WTC11 (cell line): ENCODE measurements at regions not wholly inside any gene's neighbourhood (a gene's known extent, or its start where the extent isn't known, plus 50 kb on each side); places are given as distances from the start of the nearest gene placed in this dataset.

Source experiments
- ATAC-seq: fragments of 200-7000 bp; cut with Tn5 transposase; 2 replicates; pipeline ENCODE4 v1.10.0; 2021; ENCODE audit warnings: mild to moderate bottlenecking, moderate library complexity
- CTCF ChIA-PET: fragments of 300-600 bp; sonication (Branson Sonifier 250); formaldehyde crosslinking; loops from one replicate; lab custom pipeline; 2021; ENCODE audit warnings: antibody characterized with exemption; lab: Charles Lee
- POLR2A ChIA-PET: fragments of 350-600 bp; sonication (Branson Sonifier 250); formaldehyde crosslinking; loops from one replicate; lab custom pipeline; 2021; ENCODE audit warnings: antibody characterized with exemption; lab: Charles Lee
- DNase-seq: peaks from one replicate; pipeline ENCODE4 v3.0.0; 2021; ENCODE audit warnings: low spot score
- H3K27ac Mint-ChIP-seq: 2 replicates; pipeline ENCODE4 v1.8.0; 2021; ENCODE audit warnings: mixed read lengths
- H3K27me3 Mint-ChIP-seq: 2 replicates; pipeline ENCODE4 v1.8.0; 2021; ENCODE audit warnings: low read depth, mild to moderate bottlenecking, moderate library complexity, mixed read lengths
- H3K36me3 Mint-ChIP-seq: 2 replicates; pipeline ENCODE4 v1.8.0; 2021; ENCODE audit warnings: mixed read lengths
- H3K4me1 Mint-ChIP-seq: 2 replicates; pipeline ENCODE4 v1.8.0; 2022; ENCODE audit warnings: mixed read lengths
- H3K4me3 Mint-ChIP-seq: 2 replicates; pipeline ENCODE4 v1.8.0; 2021; ENCODE audit warnings: mild to moderate bottlenecking, moderate library complexity, mixed read lengths
- H3K9me3 Mint-ChIP-seq: 2 replicates; pipeline ENCODE4 v1.8.0; 2021; ENCODE audit warnings: mixed read lengths
- ATF1 ChIP-seq: sonication (generic); formaldehyde crosslinking; IDR thresholded peaks from 2 replicates; pipeline ENCODE4 v1.8.1; 2023; ENCODE audit warnings: mild to moderate bottlenecking, moderate library complexity, missing genetic modification reagents
- ERG ChIP-seq: fragments of 250-450 bp; sonication (Bioruptor Pico); IDR thresholded peaks from 2 replicates; pipeline ENCODE4 v1.8.0; 2021; ENCODE audit warnings: mild to moderate bottlenecking
- ETV6 ChIP-seq: sonication (generic); formaldehyde crosslinking; IDR thresholded peaks from 2 replicates; pipeline ENCODE4 v1.8.1; 2022; ENCODE audit warnings: mild to moderate bottlenecking, missing genetic modification reagents
- FOXK1 ChIP-seq: sonication (generic); formaldehyde crosslinking; IDR thresholded peaks from 2 replicates; pipeline ENCODE4 v1.8.0; 2022; ENCODE audit warnings: mild to moderate bottlenecking, moderate library complexity, missing genetic modification reagents
- FOXP1 ChIP-seq: sonication (generic); formaldehyde crosslinking; IDR thresholded peaks from 2 replicates; pipeline ENCODE4 v1.8.0; 2022; ENCODE audit warnings: missing genetic modification reagents, mild to moderate bottlenecking, moderate library complexity, borderline replicate concordance
- NFYB ChIP-seq: sonication (generic); formaldehyde crosslinking; conservative IDR thresholded peaks from 2 replicates; pipeline ENCODE4 v1.8.0; 2022; ENCODE audit warnings: low read depth, missing genetic modification reagents
- NR3C1 ChIP-seq: sonication (generic); formaldehyde crosslinking; conservative IDR thresholded peaks from 2 replicates; pipeline ENCODE4 v1.8.1; 2023; ENCODE audit warnings: low read depth, mild to moderate bottlenecking, missing genetic modification reagents
- RELA ChIP-seq: sonication (generic); formaldehyde crosslinking; IDR thresholded peaks from 2 replicates; pipeline ENCODE4 v1.8.1; 2022; ENCODE audit warnings: missing genetic modification reagents, mild to moderate bottlenecking, borderline replicate concordance
- SP1 ChIP-seq: sonication (generic); formaldehyde crosslinking; conservative IDR thresholded peaks from 2 replicates; pipeline ENCODE4 v1.8.1; 2022; ENCODE audit warnings: missing genetic modification reagents
- TEAD4 ChIP-seq: sonication (generic); formaldehyde crosslinking; IDR thresholded peaks from 2 replicates; pipeline ENCODE4 v1.8.0; 2022; ENCODE audit warnings: mild to moderate bottlenecking, missing genetic modification reagents
- ZMAT4 ChIP-seq: fragments of 250-450 bp; sonication (Bioruptor Pico); IDR thresholded peaks from 2 replicates; pipeline ENCODE4 v1.9.0; 2021; ENCODE audit warnings: mild to moderate bottlenecking
- ZNF532 ChIP-seq: fragments of 250-450 bp; sonication (Bioruptor Pico); IDR thresholded peaks from 2 replicates; pipeline ENCODE4 v1.9.0; 2021; ENCODE audit warnings: mild to moderate bottlenecking, borderline replicate concordance
- TF ChIP-seq, protein P1 (sequence below): sonication (generic); formaldehyde crosslinking; IDR thresholded peaks from 2 replicates; pipeline ENCODE4 v1.8.0; 2023; ENCODE audit warnings: missing genetic modification reagents, mild to moderate bottlenecking, borderline replicate concordance
- TF ChIP-seq, protein P2 (sequence below): sonication (generic); formaldehyde crosslinking; IDR thresholded peaks from 2 replicates; pipeline ENCODE4 v1.8.1; 2023; ENCODE audit warnings: mild to moderate bottlenecking, missing genetic modification reagents, moderate library complexity
- TF ChIP-seq, protein P3 (sequence below): sonication (generic); formaldehyde crosslinking; conservative IDR thresholded peaks from 2 replicates; pipeline ENCODE4 v1.8.1; 2023; ENCODE audit warnings: mild to moderate bottlenecking, low read depth, missing genetic modification reagents, moderate library complexity

- Mint-ChIP-seq H3K4me3 (no peak overlapping the region), H3K9me3 (peaks cover 53% of the 10 kb centered on the region), H3K27me3 (no peaks in the 10 kb centered on the region), H3K4me1 (peaks cover under 1% of the 10 kb centered on the region; the same call in 1 of the 2 replicates), H3K36me3 (peaks cover 33% of the 10 kb centered on the region), H3K27ac (no peak overlapping the region)
- ATAC-seq (no peak), DNase-seq (no peak)
- POLR2A ChIA-PET = no interaction called here
- TF ChIP-seq FOXK1 (CRISPR knock-in tag) (no peak), TEAD4 (CRISPR knock-in tag) (no peak), FOXP1 (CRISPR knock-in tag) (no peak), ETV6 (CRISPR knock-in tag) (no peak), RELA (CRISPR knock-in tag) (no peak), ZMAT4 (CRISPR knock-in tag) (no peak), NR3C1 (no peak), NFYB (CRISPR knock-in tag) (no peak), SP1 (no peak), ZNF532 (CRISPR knock-in tag) (no peak), ATF1 (CRISPR knock-in tag) (no peak), ERG (no peak)
- TF ChIP-seq, protein P1, sequence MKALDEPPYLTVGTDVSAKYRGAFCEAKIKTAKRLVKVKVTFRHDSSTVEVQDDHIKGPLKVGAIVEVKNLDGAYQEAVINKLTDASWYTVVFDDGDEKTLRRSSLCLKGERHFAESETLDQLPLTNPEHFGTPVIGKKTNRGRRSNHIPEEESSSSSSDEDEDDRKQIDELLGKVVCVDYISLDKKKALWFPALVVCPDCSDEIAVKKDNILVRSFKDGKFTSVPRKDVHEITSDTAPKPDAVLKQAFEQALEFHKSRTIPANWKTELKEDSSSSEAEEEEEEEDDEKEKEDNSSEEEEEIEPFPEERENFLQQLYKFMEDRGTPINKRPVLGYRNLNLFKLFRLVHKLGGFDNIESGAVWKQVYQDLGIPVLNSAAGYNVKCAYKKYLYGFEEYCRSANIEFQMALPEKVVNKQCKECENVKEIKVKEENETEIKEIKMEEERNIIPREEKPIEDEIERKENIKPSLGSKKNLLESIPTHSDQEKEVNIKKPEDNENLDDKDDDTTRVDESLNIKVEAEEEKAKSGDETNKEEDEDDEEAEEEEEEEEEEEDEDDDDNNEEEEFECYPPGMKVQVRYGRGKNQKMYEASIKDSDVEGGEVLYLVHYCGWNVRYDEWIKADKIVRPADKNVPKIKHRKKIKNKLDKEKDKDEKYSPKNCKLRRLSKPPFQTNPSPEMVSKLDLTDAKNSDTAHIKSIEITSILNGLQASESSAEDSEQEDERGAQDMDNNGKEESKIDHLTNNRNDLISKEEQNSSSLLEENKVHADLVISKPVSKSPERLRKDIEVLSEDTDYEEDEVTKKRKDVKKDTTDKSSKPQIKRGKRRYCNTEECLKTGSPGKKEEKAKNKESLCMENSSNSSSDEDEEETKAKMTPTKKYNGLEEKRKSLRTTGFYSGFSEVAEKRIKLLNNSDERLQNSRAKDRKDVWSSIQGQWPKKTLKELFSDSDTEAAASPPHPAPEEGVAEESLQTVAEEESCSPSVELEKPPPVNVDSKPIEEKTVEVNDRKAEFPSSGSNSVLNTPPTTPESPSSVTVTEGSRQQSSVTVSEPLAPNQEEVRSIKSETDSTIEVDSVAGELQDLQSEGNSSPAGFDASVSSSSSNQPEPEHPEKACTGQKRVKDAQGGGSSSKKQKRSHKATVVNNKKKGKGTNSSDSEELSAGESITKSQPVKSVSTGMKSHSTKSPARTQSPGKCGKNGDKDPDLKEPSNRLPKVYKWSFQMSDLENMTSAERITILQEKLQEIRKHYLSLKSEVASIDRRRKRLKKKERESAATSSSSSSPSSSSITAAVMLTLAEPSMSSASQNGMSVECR (CRISPR knock-in tag) = no peak
- TF ChIP-seq, protein P2, sequence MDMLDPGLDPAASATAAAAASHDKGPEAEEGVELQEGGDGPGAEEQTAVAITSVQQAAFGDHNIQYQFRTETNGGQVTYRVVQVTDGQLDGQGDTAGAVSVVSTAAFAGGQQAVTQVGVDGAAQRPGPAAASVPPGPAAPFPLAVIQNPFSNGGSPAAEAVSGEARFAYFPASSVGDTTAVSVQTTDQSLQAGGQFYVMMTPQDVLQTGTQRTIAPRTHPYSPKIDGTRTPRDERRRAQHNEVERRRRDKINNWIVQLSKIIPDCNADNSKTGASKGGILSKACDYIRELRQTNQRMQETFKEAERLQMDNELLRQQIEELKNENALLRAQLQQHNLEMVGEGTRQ (CRISPR knock-in tag) = no peak
- TF ChIP-seq, protein P3, sequence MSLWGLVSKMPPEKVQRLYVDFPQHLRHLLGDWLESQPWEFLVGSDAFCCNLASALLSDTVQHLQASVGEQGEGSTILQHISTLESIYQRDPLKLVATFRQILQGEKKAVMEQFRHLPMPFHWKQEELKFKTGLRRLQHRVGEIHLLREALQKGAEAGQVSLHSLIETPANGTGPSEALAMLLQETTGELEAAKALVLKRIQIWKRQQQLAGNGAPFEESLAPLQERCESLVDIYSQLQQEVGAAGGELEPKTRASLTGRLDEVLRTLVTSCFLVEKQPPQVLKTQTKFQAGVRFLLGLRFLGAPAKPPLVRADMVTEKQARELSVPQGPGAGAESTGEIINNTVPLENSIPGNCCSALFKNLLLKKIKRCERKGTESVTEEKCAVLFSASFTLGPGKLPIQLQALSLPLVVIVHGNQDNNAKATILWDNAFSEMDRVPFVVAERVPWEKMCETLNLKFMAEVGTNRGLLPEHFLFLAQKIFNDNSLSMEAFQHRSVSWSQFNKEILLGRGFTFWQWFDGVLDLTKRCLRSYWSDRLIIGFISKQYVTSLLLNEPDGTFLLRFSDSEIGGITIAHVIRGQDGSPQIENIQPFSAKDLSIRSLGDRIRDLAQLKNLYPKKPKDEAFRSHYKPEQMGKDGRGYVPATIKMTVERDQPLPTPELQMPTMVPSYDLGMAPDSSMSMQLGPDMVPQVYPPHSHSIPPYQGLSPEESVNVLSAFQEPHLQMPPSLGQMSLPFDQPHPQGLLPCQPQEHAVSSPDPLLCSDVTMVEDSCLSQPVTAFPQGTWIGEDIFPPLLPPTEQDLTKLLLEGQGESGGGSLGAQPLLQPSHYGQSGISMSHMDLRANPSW (CRISPR knock-in tag) = no peak
- CTCF ChIA-PET = no interaction called here
These were observed 614.7 kb upstream of the ST8SIA4 start for GRCh38 chr5:101517795-101518194.
